GM23248 (cell line): ENCODE measurements at regions not wholly inside any gene's neighbourhood (a gene's known extent, or its start where the extent isn't known, plus 50 kb on each side); places are given as distances from the start of the nearest gene placed in this dataset.

Source experiments
- EZH2 ChIP-seq: fragments of 200-600 bp; sonication (generic); IDR thresholded peaks from 2 replicates; pipeline ENCODE4 v1.6.1; 2018; ENCODE audit warnings: antibody characterized with exemption, mild to moderate bottlenecking; ENCODE audit not compliant: insufficient read depth, poor library complexity, severe bottlenecking
- EZH2phosphoT487 ChIP-seq: fragments of 200-600 bp; sonication (generic); IDR thresholded peaks from 2 replicates; pipeline ENCODE4 v1.6.1; 2018; ENCODE audit warnings: antibody characterized with exemption, moderate library complexity, mild to moderate bottlenecking, low read depth; ENCODE audit not compliant: insufficient read depth

- TF ChIP-seq EZH2 (no peak), EZH2phosphoT487 (no peak)
These were observed 474.2 kb upstream of the FTMT start for GRCh38 chr5:121377461-121377860.
